Tibial nerve (tissue), 4 donors: ENCODE measurements at regions not wholly inside any gene's neighbourhood (a gene's known extent, or its start where the extent isn't known, plus 50 kb on each side); places are given as distances from the start of the nearest gene placed in this dataset.

Experiments
- EP300 ChIP-seq, 2 donors: sonication (generic); formaldehyde crosslinking; IDR thresholded peaks; one replicate each; pipeline ENCODE4 v1.6.1; 2017; ENCODE audit warnings: antibody characterized with exemption in 2 of 2, mild to moderate bottlenecking in 1 of 2
- TF ChIP-seq, protein P1 (sequence below), 5 experiments: fragments of 200-600 bp in 3 of 5; fragments of 450-650 bp in 2 of 5; sonication (generic) in 3 of 5; IDR thresholded peaks; one replicate each; pipeline ENCODE4 v1.5.1; 2016 to 2019; ENCODE audit warnings: antibody characterized with exemption in 5 of 5, mild to moderate bottlenecking in 3 of 5, moderate library complexity in 2 of 5

DNA sequence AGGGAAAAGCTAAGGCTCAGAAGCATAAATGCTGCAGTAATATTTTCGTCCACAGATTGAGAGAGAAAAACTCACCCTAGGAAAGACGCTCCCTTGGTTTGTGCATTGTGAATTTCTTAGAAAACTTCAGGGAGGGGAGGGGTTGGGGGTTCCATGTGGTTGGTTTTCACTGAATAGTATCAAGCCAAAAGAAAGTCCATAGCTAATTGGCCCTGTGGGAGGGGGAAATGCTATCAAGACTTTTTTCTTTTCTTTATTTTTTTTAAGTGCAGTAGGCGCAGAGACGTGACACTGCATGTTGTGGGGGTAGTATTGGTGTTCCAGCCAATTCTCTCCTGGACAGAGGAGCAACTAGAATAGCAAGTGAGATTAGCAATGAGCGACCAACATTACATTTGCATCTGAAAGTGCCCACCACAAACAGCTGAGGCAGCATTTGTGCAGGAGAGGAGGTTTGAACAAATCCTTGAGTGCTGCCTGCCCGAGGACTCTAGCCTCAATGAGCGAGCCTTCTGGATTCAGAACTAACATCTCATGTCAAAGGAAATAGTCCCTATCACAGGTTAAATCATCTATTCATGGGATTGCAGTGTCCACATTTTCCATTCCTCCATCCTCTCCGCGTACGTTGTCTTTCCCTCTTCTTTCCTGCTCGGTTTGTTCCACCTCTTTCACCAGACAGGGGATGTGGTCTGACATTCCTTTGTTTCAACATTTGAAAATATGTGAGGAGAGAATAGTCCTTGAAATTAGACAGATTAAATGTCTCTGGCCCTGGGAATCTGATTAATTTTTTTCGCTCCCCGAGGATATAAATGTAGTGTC lies 118.0 kb upstream of the MARK1 start:
- TF ChIP-seq, protein P1, sequence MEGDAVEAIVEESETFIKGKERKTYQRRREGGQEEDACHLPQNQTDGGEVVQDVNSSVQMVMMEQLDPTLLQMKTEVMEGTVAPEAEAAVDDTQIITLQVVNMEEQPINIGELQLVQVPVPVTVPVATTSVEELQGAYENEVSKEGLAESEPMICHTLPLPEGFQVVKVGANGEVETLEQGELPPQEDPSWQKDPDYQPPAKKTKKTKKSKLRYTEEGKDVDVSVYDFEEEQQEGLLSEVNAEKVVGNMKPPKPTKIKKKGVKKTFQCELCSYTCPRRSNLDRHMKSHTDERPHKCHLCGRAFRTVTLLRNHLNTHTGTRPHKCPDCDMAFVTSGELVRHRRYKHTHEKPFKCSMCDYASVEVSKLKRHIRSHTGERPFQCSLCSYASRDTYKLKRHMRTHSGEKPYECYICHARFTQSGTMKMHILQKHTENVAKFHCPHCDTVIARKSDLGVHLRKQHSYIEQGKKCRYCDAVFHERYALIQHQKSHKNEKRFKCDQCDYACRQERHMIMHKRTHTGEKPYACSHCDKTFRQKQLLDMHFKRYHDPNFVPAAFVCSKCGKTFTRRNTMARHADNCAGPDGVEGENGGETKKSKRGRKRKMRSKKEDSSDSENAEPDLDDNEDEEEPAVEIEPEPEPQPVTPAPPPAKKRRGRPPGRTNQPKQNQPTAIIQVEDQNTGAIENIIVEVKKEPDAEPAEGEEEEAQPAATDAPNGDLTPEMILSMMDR (IDR thresholded peaks at IDR 0.05): no peak
- no peak for TF ChIP-seq EP300 (IDR thresholded peaks at IDR 0.05)
